HPDE6-E6E7 (cell line): ENCODE measurements at regions not wholly inside any gene's neighbourhood (a gene's known extent, or its start where the extent isn't known, plus 50 kb on each side); places are given as distances from the start of the nearest gene placed in this dataset.
"Not testable (repeated sequence)": the region's sequence is repeated elsewhere in the genome, so short reads cannot be mapped to it uniquely, and the experiment has no call there.

Source experiments
- DNase-seq: peaks from one replicate; pipeline ENCODE4 v3.0.0; 2011; ENCODE audit warnings: missing footprints; ENCODE audit errors: extremely low spot score

DNA sequence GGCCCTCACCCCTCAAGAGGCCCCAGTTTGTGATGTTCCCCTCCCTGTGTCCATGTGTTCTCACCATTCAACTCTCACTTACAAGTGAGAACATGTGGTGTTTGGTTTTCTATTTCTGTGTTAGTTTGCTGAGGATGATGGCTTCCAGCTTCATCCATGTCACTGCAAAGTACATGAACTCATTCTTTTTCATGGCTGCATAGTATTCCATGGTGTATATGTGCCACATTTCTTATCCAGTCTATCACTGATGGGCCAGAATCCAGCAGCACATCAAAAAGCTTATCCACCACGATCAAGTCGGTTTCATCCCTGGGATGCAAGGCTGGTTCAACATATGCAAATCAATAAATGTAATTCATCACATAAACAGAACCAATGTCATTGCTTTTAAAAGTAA, 95.4 kb upstream of the HS3ST2 start:
- not testable (repeated sequence) for DNase-seq

DNA sequence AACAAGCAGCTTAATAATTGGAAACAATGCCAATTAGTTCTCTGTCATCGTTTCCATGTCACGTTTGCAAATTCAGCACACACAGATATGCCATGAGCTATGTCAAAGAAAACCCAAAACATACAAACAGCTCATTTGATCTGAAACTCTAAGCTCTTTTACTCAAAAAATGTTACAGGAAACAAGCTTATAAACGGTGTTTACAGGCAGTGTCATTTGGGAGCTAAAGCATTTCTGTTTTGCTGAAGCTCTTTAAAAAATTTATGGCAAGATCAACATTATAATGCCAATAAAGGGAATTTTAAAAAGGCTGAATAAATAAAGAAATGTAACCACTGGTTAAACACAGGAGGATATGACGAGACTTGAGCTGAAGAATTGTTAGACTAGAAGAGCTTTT, 94.0 kb upstream of the HS3ST2 start:
- DNase-seq, result no peak

DNA sequence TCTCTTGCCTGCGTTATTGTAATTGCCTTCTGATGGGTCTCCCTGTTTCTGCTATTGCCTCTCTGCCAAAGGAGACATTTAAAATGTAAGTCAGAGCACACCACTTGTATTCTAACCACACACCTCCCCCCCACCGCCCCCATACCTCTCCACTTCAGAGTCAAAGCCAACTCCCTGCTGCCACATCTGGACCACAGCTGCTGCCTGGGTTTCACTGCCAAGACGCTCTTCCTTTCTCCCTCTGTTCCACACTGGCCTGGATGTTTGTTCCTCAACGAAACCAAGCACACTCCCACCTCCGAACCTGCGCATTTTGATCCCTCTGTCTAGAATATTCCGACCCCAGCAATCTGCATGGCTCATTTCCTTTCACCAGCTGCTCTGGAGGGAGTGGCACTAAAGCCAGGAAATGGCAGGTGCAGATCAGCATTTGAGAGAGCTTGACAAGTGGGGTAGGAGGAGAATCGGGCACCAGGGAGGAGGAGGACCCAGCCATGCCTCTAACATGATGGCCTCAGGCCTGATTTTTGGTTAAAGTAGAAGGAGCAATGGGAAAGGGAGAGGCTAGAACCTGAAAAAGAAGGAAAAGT, 92.4 kb upstream of the HS3ST2 start:
- DNase-seq, result no peak

DNA sequence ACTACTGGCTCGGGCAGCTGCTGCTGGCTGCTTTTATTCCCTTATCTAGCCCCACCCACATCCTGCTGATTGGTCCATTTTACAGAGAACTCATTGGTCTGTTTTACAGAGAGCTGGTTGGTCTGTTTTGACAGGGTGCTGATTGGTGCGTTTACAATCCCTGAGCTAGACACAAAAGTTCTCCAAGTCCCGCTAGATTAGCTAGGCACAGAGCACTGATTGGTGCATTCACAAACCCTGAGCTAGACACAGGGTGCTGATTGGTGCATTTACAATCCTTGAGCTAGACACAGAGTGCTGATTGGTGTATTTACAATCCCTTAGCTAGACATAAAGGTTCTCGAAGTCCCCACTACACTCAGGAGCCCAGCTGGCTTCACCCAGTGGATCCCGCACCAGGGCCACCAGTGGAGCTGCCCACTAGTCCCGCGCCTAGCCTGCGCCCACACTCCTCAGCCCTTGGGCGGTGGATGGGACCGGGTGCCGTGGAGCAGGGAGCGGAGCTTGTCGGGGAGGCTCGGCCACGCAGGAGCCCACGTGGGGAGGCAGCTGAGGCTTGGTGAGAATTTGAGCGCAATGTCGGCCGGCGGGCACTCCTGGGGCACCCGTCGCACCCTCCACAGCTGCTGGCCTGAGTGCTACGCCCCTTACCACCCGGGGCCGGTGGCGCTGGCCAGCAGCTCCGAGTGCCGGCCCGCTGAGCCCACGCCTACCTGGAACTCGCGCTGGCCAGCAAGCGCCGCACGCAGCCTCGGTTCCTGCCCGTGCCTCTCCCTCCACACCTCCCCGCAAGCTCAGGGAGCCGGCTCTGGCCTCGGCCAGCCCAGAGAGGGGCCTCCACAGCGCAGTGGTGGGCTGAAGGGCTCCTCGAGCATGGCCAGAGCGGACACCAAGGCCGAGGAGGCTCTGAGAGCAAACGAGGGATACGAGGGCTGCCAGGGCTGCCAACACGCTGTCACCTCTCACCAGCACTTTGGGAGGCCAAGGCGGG, 91.1 kb upstream of the HS3ST2 start:
- not testable (repeated sequence) for DNase-seq

DNA sequence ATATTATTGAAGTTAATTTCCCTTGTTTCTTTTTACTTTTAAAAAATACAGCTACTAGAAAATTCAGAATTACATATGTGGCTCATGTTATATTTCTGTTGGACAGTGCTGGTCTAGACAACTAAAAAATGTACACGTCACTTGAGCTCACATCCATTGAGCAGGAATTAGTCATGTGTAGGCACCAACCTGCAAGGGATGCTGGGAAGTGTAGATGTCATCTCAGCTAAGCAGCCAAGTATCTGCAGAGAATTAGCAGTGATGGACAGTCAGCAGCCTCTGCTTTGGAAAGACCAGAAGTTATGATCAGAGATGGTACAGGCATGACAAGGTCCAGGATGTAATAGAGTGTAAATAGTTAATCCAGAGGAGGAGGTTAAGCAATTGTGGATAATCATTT, 87.1 kb upstream of the HS3ST2 start:
- no peak for DNase-seq

DNA sequence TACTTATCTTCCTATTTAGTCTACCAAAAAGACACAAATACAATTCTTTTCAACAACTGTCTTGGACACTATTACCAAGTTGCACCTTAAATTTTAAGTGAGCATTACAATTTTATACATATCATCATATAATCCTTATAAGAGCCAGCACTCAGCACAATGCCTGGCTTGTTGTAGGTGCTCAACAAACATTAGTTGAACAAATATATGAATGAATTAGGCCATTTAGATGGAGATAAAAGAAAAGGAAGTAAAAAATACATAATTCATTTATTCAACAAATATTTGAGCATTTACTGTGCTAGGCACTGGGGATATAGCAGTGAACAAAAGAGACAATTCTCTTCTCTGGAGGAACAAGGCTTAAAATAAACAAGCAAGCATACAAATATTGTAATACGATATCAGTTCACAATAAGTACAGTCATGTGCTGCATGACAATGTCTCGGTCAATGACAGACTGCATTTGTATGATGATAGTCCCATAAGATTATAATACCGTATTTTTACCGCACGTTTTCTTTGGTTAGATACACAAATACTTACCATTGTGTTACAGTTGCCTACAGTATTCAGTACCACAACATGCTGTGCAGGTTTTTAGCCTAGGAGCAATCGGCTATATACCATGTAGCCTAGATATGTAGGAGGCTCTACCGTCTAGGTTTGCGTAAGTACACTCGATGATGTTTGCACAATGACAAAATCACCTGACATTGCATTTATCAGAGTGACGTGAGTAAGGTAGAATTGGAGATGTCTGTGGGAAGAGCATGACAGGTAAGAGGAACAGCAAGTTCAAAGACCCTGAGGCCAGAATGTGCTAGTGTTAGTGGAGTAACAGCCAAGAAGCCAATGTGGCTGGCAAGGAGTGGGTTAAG, 86.4 kb upstream of the HS3ST2 start:
- DNase-seq, result no peak

DNA sequence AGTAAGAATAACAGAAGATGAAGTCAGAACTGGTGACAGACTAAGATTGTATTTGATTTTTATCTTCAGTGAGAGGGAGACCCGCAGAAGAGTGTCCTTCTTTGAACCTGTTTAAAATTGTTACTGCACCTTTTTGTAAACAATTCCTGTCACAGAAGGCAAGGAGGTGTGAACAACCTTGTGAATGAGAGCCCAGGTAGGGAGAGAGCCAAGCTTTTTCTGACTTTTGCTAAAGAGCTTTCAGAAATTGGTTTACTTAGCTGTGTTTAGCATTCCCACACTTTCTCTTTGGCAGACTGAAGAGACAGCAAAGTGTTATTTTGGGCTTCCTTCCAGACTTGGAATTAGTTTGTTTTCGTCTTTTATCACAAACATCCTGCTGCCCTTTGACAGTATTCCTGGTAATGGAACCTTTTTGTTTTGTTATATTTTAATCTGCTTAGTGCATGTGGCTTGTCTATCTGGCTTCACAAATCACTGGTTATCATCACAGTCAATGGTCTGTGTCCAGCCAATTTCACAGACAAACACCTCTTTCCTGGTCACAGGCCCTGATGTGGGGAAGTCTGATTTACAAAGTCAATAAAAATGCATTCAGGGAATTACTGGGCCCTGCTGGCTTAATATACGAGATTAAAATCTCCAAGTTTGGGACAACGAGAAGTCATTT, 85.7 kb upstream of the HS3ST2 start:
- no peak for DNase-seq

DNA sequence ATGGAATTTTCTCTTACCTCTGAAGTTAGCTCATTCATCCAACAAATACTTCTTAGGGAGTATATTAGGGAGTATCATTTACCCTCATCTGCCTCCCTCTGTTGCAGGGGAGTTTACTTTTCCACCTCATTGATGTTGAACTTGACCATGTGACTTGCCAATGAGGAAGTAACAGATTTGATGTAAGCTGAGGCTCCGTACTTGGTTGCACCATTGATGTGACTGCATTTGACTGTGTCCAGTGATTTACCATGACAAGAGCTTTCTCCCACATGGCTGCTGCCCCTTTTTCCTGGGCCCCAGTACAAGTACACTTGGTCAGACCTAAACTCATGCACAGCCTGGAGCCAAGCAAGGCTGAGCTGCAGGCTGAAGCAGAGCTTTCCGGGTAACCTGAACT, 81.6 kb upstream of the HS3ST2 start:
- no peak for DNase-seq

DNA sequence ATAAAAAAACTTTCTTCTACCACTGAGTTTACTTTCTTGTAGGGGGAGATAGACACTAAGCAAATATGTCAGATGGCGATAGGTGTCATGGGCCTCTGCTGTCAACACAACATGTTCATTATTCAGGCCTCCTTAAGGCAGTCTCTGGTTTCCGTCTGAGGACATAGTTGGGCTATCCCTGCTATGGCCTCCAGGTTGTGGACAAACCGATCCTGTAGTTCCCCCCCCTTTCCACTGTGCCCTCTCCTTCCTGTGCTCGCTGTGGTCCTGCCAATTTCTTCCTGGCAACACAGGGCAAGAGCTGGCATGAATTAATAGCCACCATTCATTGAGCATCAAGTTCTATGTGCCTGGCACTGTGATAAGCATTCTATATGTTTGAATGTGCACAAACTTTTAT, 81.0 kb upstream of the HS3ST2 start:
- DNase-seq, result no peak

DNA sequence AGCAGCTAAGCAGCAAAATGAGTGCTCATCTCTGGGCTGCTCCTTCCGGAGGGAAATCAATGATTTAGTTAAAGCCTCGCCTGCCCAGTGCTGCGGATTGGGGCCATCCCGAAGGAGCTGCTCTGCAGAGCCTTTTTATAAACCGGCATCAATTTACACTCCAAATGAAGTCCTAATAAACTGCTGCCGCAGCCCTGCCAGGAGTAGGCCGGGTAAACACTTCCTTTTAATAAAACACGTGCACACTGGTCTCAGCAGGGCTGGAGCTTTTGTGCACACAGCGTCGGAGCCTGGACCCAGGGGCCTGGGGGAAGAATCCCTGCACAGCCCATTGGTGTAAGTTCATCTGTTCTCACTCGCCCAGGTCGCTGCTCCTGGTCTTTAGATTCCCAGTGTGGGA, 79.6 kb upstream of the HS3ST2 start:
- DNase-seq, result no peak

DNA sequence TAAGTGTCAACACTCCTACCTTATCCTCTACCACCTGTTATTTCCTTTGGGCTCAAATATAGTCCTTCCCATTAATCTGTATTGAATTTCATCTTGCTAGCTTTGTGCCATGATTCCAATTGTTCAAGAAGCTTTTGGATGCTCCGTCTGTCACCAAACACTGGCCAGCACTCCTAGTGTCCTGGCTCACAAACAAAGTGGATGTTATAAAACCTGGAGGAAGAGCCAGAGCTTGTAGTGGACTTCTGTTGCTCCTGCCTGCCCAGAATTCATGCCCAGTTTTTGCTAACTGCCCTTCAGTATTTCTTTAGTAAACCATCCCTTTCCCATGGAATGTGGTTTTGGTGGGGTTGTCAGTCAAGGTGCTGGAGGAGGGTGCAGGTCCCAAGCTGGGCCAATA, 77.2 kb upstream of the HS3ST2 start:
- DNase-seq, result no peak

DNA sequence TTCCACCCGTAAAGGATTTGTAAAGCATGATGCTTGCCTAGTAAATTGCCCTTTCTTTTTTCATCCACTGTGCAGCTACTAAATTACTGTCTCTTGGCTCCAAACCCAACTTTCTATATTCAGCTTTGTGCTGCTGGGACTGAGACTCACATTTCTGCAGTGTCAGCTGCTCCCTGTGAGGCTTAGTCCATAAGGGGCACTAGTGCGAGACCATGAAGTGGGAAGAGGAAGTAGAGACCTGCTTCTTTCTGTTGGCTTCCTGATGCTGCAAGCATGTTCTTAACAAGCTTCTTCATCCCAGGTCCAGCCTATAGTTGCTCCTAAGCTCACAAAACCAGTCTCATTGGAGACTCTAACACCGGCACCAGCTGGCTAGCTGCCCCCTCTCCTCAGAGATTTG, 74.9 kb upstream of the HS3ST2 start:
- DNase-seq, result no peak

DNA sequence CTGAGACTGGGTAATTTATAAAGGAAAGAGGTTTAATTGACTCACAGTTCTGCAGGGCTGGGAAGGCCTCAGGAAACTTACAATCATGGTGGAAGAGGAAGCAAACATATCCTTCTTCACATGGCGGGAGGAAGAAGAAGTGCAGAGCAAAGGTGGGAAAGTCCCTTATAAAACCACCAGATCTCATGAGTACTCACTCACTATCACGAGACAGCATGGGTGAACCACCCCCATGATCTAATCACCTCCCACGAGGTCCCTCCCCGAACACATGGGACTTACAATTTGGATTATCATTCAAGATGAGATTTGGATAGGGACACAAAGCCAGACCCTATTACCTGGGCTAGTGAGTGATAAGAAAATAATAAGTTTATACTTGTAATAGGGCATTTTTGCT, 70.6 kb upstream of the HS3ST2 start:
- DNase-seq, result no peak

DNA sequence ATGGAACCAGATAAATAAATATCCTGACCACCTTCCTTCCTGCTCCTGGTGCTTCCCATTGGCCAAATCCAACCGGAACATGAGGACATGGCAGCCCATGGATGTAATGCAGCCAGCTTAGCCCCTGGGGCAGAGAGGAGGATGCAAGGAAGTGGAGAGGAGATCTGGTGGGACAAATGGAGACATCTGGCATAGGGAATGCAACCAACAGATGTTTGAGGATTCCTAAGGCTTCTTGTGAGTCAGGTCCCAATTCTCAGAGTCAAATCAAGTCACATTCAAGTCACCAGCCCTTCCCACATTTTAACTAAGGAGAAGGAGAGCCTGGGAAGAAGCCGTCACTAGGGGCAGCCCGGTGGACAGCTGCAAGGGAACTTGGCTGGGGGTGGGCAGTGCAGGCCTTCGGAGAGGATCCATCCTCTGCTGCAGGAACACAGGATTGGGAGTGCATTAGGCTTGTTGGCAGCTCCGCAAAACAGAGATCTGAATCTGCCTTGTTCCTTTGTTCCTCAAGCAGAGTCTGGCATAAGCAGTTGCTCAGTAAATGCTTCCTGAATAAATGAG, 62.8 kb upstream of the HS3ST2 start:
- DNase-seq, result no peak

DNA sequence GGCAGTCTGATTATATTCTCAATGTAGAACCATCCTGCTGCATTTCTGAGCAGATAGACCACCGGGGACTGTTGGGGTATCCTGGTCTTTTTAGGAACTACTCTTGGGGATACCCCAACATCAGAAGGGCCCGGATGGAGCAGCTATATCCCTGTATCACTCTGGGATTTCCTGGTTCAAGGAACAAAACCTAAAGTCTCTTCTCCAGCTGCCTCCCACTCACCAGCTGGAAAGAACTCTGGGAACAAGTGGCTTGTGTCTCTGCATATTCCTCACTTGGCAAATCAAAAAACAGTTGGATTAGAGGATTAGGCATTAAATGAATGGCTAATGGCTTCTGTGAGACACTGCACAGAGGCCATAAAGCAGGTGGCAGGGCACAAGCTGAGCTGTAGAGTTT, 62.3 kb upstream of the HS3ST2 start:
- no peak for DNase-seq

DNA sequence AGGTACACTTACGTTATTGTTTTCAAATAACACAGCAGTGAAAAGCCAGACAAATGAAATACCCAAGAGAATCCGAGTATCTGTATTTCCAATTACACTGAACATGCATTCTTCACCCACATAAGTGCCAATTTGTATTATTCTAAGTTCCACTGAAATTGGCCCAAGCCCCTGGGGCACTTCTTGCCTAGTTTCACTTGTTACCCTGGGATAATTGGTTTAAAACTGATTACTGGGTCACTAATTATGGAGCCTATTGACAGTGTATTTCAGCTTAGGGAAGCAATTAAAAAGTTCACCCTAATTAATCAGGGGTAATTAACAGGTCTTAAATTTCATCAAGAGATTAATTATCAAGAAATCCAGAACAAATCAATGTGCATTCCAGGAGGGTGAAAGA, 60.5 kb upstream of the HS3ST2 start:
- no peak for DNase-seq

DNA sequence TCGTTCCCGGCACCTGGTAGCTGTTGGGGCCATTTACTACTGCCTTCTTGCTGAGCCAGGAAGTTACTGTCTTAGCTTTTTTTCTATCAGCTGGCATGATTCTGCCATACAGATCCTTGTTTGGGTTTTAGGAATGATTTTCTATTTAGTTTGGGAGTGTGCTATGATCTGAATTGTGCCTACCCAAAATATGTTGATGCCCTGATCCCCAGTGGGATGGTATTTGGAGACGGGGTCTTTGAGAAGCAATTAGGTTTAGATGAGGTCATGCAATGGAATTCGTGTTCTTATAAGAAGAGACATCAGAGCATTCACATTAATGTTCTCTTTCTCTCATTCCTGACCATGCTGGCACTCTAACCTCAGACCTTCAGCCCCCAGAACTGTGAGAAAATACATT, 59.4 kb upstream of the HS3ST2 start:
- DNase-seq, result no peak

DNA sequence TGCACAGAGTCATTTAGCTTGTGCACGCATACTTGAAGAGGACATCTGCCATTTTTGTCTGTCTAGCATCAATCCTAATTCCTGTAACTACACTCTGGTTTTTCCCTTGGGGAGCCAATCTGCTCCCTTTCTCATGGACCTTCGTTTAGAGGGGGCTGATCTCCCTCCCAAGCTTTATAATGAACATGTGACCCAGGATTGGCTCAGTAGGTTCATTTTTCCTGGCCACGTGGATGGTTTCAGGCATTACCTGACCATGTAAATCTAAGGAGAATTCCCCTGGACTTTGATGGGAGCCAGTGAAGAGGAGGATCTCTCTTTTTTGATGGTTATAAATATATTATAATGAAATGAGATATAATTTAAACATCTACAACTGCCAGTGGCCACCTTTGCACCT, 56.8 kb upstream of the HS3ST2 start:
- no peak for DNase-seq

DNA sequence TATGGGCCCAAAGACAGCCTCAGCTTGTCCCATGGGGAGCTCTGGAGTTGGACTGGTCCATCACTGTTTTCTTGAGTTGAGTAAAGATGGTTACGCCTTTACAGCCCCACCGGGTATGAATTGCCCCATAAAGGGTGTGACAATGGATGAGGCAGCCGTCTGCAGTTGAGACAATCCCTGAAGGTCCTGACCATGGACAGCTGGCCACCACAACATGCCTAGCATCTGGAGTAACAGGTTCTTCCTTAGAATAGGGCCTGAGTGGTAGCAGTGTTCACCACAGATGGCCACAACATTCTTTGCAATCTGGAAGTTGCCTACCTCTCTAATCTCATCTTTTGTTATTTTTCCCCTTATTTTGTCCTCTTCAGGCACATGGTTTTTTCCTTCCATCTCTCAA, 51.5 kb upstream of the HS3ST2 start:
- DNase-seq, result no peak

DNA sequence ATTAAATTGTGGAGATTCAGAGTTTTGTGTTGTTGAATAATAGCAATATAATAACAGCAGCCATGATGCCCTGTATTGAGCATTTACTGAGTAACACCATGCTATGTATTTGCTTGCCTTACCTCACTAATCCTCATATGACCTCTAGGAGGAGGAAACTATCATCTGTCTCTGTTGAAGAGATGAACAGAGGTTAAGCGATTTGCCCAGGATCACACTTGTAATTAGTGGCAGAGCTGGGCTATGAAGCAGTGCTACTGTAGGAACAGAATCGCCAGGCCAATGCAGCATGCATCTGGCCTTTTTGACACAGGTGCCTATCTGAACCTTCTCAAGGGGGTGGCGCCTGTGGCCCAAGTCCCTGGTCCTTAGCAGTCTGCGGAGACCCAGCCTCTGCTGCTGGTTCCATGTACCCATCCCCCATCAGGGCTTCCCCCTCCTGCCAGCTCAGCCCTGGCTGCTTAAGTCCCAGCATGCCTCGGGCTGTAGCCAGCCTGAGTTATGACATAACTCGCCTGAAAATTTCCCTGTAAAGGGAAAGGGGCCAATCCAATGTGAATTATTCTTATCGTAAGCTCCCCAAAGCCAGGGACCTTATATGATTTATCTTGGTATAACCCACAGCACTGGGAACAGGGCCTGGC, 50.4 kb upstream of the HS3ST2 start:
- no peak for DNase-seq
